MG63 (cell line): ENCODE measurements at regions not wholly inside any gene's neighbourhood (a gene's known extent, or its start where the extent isn't known, plus 50 kb on each side); places are given as distances from the start of the nearest gene placed in this dataset.

Experiments
- DNase-seq: peaks from one replicate; pipeline ENCODE4 v3.0.0-alpha.2; 2020
- H3K27me3 ChIP-seq: fragments of 250-450 bp; sonication (Bioruptor Pico); 2 replicates; pipeline ENCODE4 v1.5.1; 2020; ENCODE audit warnings: mild to moderate bottlenecking, moderate library complexity
- H3K36me3 ChIP-seq: fragments of 250-450 bp; sonication (Bioruptor Pico); 2 replicates; pipeline ENCODE4 v1.5.1; 2020; ENCODE audit warnings: mild to moderate bottlenecking, moderate library complexity
- H3K4me3 ChIP-seq: fragments of 250-450 bp; sonication (Bioruptor Pico); 2 replicates; pipeline ENCODE4 v1.5.1; 2020; ENCODE audit warnings: mild to moderate bottlenecking, moderate library complexity
- H3K9me3 ChIP-seq: fragments of 250-450 bp; sonication (Bioruptor Pico); 2 replicates; pipeline ENCODE4 v1.5.1; 2020; ENCODE audit warnings: mild to moderate bottlenecking, moderate library complexity

DNA sequence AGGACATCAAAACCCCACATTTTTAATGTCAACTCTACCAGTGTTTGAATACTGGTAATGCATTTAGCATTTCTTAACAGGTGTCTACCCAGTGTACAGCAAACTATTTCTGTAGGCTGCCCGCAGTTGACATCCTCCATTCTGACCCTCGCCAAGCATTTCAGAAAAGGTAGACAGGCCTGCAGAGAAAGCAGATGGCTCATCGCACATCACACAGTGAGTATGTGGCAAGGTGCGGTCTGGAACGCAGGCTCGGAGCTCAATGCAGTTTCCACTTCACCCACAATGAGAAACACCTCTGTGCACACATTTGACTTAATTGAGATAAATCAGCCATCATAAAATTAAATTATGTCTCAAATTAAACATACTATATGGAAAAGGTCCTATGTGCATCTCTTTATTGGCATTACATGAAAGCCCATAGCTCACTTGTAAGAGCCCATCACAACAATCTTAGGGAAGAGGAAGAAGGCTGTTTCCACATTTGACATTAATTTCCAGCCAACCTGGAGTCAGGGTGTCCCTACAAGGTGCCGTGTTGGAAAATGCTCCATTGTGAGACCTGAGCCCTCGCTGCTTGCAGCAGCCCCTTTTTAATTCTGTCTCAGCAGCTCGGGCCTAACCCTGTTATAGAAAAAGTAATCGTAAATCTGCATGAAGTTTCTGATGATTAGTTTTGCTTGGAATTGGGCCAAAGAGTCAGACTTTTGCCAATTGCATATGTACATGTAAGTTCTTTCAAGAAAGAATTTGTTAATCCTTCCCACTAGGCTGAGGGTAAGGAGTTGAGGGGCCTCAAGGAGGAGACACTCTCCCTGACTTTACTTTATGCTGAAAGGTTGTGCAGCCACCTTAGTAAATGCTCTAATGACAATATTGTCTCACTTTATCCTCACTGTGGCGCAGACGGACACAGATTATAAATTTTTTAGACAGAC, 378.7 kb upstream of the DYNLRB2 start:
- Histone ChIP-seq H3K4me3 (no peak overlapping the region), H3K36me3 (no peaks in the 10 kb centered on the region), H3K27me3 (no peaks in the 10 kb centered on the region), H3K9me3 (0 out of 2 replicates have a peak, but pooled peaks cover 2% of the 10 kb centered on the region)
- no peak for DNase-seq

DNA sequence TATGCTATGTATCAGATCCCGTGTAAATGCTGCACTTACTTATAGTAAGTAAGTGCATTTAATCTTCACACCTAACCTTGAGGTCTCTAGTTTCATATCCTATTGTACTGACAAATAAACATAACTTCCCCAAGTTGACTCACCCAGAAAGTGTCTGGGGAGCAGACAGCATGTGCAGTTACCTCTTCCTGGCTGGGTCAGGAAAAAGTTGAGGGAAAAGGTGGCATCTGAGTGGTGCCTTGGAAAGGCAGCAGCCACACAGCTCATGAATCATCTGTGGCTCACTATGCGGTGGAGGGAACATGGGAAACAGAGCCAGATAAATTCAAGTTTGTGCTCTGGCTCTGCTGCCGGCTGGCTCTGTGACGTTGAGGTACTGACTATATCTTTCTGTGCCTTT, 382.0 kb upstream of the DYNLRB2 start:
- H3K9me3 ChIP-seq = no peaks in the 10 kb centered on the region
- H3K36me3 ChIP-seq = no peaks in the 10 kb centered on the region
- no peak overlapping the region for H3K4me3 ChIP-seq
- DNase-seq = peak; percentile 78
- no peaks in the 10 kb centered on the region for H3K27me3 ChIP-seq

DNA sequence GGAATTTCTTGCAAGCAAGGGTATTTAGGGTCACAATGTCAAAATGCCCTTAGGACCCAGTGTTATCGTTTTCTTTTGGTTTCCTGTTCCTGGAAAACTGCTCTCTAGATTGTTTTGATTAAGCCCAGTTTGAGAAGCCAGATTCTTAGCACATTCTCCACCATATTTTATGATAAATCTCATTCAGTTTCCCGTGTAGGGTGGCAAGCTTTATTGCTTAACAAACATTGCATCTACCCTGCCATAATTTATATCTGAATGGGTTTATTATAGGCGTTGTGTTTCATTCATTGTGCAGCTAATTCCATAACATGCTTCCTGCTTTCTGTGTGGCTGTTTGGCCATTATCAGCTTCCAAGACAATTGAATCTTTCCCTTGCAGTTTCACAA, 389.1 kb upstream of the DYNLRB2 start:
- no peaks in the 10 kb centered on the region for H3K9me3 ChIP-seq
- H3K27me3 ChIP-seq = no peaks in the 10 kb centered on the region
- no peaks in the 10 kb centered on the region for H3K36me3 ChIP-seq
- no peak overlapping the region for H3K4me3 ChIP-seq
- DNase-seq = no peak

DNA sequence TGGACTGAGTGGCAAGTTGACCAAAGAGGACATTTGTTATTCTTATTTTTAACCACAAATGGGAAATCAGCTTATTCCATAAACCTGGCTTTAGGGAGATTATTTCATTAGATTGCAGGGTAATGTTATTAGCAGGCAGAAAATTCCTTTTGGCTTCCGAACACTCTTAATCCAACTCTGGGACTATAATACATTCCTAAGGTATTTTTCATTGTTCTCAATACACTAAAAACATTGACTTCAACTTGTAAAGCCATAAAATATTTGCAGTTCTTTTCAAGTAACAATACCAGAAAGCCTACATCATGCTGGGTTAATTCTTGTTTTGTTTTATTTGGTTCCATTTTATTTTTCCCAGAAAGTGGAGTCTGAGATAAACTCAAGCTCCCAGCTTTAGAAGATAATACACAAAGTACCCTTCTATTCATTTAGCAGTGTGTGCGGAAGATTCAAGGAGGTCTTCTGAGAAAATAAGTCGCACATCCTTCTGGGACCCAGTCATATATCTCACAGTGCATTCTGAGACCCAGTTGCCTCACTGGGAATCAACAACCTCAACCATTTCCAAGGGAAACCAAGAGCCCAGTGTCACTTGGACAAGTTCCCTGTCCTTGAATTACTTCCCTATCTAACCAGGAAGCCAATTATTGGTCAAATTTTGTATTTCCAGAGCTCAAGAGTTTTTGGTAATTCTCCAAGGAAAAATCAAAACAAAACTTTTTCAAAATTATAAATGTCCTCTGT, 389.6 kb upstream of the DYNLRB2 start:
- no peaks in the 10 kb centered on the region for H3K27me3 ChIP-seq
- H3K9me3 ChIP-seq = no peaks in the 10 kb centered on the region
- no peaks in the 10 kb centered on the region for H3K36me3 ChIP-seq
- no peak overlapping the region for H3K4me3 ChIP-seq
- no peak for DNase-seq

DNA sequence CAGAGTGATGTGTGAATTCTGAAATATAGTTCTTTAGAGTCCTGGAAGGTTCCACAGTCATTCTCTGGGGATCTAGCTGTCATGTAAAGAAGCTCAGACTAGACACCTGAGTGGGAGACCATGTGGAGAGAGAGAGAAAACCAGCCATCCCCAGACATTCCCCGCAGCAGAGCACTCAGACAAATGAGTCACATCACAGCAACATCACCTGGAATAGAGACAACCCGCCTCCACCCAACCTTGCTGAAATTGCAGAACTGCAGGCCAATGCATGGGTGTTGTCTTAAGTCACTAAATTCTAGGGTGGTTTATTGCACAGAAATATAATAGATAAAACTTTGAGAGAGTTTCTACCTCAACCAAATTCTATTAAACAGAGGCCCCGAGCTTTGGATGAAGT, 392.0 kb upstream of the DYNLRB2 start:
- Histone ChIP-seq H3K9me3 (no peaks in the 10 kb centered on the region), H3K27me3 (no peaks in the 10 kb centered on the region), H3K4me3 (no peak overlapping the region), H3K36me3 (no peaks in the 10 kb centered on the region)
- no peak for DNase-seq

DNA sequence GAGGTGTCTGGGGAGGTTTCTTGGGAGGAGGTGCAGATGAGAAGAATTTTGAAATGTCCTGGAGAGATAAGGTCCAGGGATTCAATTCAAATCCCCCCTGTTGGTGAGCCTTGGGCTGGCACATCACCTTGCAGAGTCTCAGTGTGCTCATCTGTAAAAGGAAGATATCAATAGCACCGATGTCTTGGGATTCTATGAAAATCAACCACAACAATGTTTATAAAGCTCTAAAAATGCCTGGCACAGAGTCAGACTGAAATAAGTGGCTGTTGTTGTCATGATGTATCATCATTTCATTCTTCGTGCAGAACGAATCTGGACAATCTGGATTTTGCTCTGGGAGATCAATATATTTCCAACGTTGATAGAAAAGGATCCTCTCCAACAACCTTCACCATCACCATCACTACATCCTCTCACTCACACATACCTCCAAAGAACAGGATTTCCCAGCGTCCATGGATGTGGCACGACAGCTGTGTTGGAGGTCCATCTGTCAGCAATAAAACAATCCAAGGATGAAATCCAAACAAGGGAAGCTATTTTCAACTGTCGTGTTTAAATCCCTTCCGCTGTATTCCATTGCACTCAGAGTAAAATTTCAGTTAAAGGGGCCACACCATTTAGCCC, 393.7 kb upstream of the DYNLRB2 start:
- H3K4me3 ChIP-seq = no peak overlapping the region
- H3K27me3 ChIP-seq = no peaks in the 10 kb centered on the region
- H3K9me3 ChIP-seq = no peaks in the 10 kb centered on the region
- DNase-seq = no peak
- no peaks in the 10 kb centered on the region for H3K36me3 ChIP-seq

DNA sequence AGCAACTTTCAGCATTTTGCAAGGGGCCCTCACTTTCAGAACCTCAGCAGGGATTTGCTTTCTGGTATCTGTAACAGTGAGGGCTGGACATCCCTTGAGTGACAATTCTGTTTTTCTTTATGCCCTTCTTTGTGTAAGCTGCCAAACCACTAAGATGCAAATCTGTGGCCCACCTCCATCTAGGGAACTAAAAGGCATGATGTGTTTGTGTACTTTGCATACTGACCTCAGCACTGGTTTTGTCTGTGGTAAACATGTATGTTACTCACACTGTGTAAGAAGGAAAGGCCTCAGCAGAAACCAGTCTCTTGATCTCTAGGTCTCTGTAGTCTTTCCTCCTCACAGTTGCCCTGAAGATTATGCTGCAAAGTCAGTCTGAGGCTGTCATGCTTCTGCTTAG, 396.6 kb upstream of the DYNLRB2 start:
- H3K27me3 ChIP-seq = no peaks in the 10 kb centered on the region
- no peaks in the 10 kb centered on the region for H3K9me3 ChIP-seq
- no peak for DNase-seq
- no peaks in the 10 kb centered on the region for H3K36me3 ChIP-seq
- H3K4me3 ChIP-seq = no peak overlapping the region

DNA sequence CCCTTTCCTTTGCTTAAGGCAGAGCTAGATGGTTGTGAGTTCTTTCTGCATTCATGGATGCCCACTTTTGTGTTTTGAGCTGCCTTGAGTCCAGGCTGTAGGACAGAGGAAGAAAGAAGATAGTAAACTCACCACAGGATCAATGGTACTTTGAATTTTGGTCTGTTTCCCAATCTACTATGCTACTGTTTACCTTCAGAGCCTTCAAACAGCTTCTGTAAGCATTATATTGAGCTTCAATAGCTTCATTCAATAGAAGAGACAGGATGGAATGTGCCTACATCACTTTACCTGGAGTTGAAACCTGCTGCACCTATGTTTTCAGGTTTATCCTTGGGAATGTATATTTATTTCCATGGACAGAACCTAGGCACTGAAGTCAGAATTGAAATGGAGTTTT, 397.9 kb upstream of the DYNLRB2 start:
- Histone ChIP-seq H3K9me3 (no peaks in the 10 kb centered on the region), H3K36me3 (no peaks in the 10 kb centered on the region), H3K27me3 (no peaks in the 10 kb centered on the region), H3K4me3 (no peak overlapping the region)
- DNase-seq = no peak

DNA sequence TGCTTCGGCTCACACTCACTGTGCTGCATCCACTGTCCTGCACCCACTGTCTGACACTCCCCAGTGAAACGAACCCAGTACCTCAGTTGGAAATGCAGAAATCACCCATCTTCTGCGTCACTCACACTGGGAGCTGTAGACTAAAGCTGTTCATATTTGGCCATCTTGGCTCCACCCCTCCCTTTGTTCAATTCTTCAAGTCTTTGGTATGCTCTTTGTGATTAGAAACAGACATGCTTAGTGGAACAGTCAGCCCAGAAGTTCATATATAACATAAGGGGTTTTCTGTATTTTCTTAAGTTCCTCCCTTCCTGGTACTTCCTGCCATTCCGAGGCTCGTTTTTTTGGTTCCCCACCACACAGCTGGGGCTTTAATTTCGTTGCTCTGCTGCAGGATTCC, 398.5 kb upstream of the DYNLRB2 start:
- Histone ChIP-seq H3K4me3 (no peak overlapping the region), H3K9me3 (no peaks in the 10 kb centered on the region), H3K27me3 (no peaks in the 10 kb centered on the region), H3K36me3 (no peaks in the 10 kb centered on the region)
- DNase-seq = no peak

DNA sequence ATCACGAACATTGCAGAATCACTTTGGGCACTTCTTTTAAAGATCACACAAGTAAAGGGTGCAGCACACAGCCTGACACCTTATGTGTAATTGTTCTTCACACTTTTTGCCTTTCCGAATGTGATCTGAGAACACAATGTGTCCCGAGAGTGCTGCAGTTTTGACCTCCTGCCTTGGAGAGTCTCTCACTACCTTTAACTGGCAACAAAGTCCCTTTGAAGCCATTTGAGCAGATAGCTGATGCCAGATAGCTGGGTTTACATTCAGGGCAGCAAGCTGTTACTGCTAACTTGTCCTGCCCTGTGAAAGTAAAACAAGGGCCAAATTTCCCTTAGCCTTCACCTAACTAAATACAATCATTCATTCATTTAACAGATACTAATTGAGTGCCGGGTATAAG, 411.0 kb upstream of the DYNLRB2 start:
- Histone ChIP-seq H3K27me3 (no peaks in the 10 kb centered on the region), H3K9me3 (no peaks in the 10 kb centered on the region), H3K36me3 (no peaks in the 10 kb centered on the region), H3K4me3 (no peak overlapping the region)
- no peak for DNase-seq

DNA sequence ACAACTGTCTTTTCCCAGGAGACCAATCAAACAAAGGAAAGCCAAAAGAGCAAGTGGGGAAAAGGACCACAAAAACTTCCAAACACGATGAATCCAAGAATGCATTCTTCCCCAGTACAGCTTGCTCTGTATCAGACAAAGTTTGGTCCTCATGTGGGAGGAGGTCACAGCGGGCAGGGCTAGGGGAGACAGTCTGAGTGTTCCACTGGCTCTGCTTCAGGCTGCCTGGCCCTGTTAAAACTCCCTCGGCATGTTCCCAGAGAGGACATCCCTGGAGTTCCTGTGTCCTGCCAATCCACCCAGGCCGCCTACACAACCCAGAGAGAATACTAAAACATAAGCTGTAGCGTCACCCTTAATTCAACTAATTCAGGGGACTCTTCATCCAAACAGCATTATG, 415.1 kb upstream of the DYNLRB2 start:
- no peak for DNase-seq
- H3K4me3 ChIP-seq = no peak overlapping the region
- no peaks in the 10 kb centered on the region for H3K27me3 ChIP-seq
- no peaks in the 10 kb centered on the region for H3K36me3 ChIP-seq
- no peaks in the 10 kb centered on the region for H3K9me3 ChIP-seq

DNA sequence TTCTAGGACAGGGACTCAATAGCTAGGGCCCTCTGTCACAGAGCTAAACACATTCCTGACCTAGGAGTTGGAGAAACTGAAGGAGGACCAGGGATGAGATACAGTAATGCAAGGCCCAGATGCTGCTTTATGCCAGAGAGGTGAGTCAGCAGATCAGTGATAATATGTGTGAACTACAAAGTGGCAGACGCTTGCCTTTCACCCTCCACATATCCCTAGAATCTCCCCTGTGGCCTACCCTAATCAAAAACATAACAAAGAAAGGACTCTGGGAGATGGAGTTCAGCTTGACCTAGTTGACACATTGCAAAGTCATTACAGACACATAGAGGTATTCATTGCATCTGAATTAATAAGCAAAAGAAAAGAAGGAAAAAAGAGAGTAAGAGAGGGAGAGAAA, 417.6 kb upstream of the DYNLRB2 start:
- no peaks in the 10 kb centered on the region for H3K36me3 ChIP-seq
- H3K27me3 ChIP-seq = no peaks in the 10 kb centered on the region
- H3K9me3 ChIP-seq = no peaks in the 10 kb centered on the region
- H3K4me3 ChIP-seq = no peak overlapping the region
- DNase-seq = no peak

DNA sequence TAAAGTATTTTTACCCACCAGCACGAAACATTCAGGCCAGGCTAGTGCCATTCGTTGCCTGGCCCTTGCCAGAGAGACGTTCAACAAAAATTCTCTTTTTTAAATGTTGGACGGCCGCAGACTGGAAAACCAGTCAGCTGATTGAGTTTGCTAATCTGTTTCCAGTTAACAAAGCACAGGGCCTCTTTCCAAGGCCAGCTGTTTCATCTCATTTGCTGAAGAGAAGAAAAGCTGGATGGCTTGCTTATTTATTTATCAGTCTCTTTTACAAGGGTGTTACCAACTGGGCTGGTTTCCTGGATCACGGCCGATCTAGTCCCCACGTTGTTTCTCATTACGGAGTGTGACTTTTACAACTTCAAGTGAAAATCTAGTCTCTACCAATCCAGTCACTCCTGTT, 418.7 kb upstream of the DYNLRB2 start:
- Histone ChIP-seq H3K4me3 (no peak overlapping the region), H3K9me3 (no peaks in the 10 kb centered on the region), H3K36me3 (no peaks in the 10 kb centered on the region), H3K27me3 (no peaks in the 10 kb centered on the region)
- no peak for DNase-seq

DNA sequence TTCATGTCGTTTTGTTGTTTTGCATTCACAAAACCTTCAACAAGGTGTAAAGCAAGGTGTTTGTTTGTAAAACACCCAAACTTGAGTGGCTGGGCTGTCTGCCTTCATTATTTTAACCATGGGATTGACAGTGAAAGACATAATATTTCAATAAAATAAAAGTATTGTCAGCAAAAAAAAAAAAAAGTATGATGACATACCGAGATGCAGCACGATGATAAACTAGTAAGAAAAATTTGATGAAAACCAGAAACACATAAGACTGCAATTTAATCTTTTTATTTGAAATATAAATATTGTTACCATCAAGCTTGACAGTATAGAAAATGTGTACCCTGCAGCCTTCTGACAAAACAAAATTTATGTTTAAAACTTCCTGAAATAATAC, 419.3 kb upstream of the DYNLRB2 start:
- no peak for DNase-seq
- Histone ChIP-seq H3K9me3 (no peaks in the 10 kb centered on the region), H3K27me3 (no peaks in the 10 kb centered on the region), H3K4me3 (no peak overlapping the region), H3K36me3 (no peaks in the 10 kb centered on the region)

DNA sequence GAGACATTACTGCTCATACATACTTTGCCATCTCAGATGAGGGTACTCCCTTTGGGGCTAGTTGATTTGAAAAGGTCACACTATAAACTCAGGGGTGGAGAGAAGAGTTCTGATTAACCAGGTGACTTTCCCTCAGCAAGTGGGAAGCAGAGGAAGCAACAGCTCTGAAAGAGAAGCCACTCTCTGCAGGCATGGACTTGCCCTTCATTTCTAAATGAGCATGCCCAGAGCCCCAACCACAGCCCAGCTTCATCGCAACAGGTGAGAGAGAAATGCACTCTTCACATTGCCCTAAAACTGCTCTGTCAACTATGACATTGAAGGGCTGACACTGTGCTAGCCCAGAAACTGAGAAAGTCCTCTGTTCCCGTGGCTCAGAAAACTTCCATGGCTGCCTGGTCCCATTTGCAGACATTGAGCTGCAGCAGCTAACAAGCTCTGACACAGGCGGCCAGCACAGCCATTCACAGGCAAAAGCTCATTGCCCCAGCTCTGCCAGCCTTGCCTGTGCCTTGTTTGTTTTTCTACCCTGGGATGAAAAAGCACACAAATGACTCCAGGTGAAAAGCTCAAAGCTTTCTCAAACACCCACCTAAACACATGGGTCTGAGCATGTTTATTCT, 419.8 kb upstream of the DYNLRB2 start:
- Histone ChIP-seq H3K36me3 (no peaks in the 10 kb centered on the region), H3K27me3 (no peaks in the 10 kb centered on the region), H3K4me3 (no peak overlapping the region), H3K9me3 (no peaks in the 10 kb centered on the region)
- no peak for DNase-seq

DNA sequence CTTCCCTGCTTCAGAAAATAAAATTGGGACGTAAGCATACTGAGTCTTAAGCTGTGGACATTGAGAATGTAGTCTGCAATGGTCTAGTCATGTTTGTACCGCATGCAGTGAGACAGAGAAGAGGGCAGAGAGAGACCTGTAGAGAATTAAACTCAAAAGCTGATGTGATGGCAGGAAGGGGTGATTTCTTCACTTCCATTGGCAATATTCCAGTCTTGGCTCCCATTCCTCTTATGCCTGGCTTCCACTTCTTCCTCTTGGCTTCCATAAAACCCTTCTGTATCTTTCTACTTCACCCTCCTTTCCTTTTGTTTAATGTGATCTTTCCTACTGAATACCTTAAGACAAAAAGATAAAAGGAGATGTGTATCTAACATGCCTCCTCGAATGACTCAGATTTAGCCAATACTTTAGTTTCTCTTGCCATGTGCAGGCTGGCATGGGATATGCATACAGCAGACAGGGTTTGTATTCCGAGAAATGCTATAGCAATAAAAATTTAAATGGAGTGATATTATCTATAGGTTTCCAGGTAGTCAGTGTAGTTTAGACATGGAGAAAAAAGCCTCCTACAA, 423.1 kb upstream of the DYNLRB2 start:
- no peaks in the 10 kb centered on the region for H3K36me3 ChIP-seq
- H3K4me3 ChIP-seq = no peak overlapping the region
- no peaks in the 10 kb centered on the region for H3K9me3 ChIP-seq
- DNase-seq = no peak
- no peaks in the 10 kb centered on the region for H3K27me3 ChIP-seq

DNA sequence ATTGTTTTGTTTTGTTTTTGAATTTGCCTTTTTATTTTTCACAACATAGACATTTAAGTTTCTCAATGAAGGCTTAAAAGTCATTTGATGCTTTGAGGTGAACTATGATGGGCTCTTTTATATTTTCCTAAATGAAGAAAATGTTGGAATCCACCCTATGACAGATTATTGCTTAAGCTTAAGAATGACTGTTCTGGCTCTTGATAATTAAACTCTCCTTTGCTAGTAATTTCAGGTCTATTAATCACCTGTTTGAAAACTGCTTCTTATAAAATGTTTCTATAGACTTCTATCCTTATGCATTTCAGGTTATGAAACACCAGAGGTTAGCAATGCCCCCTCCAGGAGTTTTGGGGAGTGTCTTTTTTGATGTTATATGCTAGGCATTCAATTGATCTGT, 424.1 kb upstream of the DYNLRB2 start:
- H3K36me3 ChIP-seq = no peaks in the 10 kb centered on the region
- DNase-seq = no peak

More for the DNA sequence above, 424.1 kb upstream of the DYNLRB2 start:
- Histone ChIP-seq H3K9me3 (no peaks in the 10 kb centered on the region), H3K4me3 (no peak overlapping the region), H3K27me3 (no peaks in the 10 kb centered on the region)
